Neural crest cell (in vitro differentiated cells): ENCODE measurements at regions not wholly inside any gene's neighbourhood (a gene's known extent, or its start where the extent isn't known, plus 50 kb on each side); places are given as distances from the start of the nearest gene placed in this dataset.

ENCODE experiments used
- DNase-seq: peaks from one replicate; pipeline ENCODE4 v3.0.0; 2021; ENCODE audit warnings: low read depth, mixed read lengths, low spot score
- H3K27ac Mint-ChIP-seq: one replicate; pipeline ENCODE4 v1.8.0; 2021; ENCODE audit warnings: mild to moderate bottlenecking, mixed read lengths; ENCODE audit not compliant: unreplicated experiment
- H3K27me3 Mint-ChIP-seq: 2 replicates; pipeline ENCODE4 v1.8.0; 2021; ENCODE audit warnings: low read depth, mild to moderate bottlenecking, mixed read lengths
- H3K36me3 Mint-ChIP-seq: 2 replicates; pipeline ENCODE4 v1.8.0; 2021; ENCODE audit warnings: low read depth, mild to moderate bottlenecking, mixed read lengths
- H3K4me1 Mint-ChIP-seq: 2 replicates; pipeline ENCODE4 v1.8.0; 2021; ENCODE audit warnings: mixed read lengths
- H3K4me3 Mint-ChIP-seq: one replicate; pipeline ENCODE4 v1.8.0; 2021; ENCODE audit warnings: mild to moderate bottlenecking, mixed read lengths
- H3K9me3 Mint-ChIP-seq: 2 replicates; pipeline ENCODE4 v1.8.0; 2021; ENCODE audit warnings: mixed read lengths
- TF ChIP-seq, protein P1 (sequence below): fragments of 200-600 bp; sonication (generic); conservative IDR thresholded peaks from 2 replicates; pipeline ENCODE4 v1.5.0; 2021; ENCODE audit warnings: antibody characterized with exemption, mild to moderate bottlenecking

DNA sequence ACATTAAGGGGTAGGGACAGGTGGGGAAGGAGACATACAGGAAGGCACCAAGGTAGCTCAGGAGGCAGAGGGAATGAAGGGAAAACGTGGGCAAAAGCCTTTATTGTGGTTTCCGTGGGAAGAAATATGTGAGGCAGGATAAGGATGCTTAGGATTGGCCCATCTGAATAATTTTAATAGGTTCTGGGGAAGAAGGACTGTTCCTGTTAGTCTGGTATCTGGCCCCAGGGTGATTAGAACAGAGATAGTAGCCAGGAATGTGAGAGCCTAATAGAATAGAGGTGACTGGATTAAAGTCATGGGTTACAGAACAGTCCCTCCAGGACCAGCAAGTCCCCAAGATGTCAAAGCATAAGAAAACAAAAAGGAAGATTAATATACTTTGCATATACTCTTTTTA lies 545.2 kb upstream of the CAMK1G start:
- H3K4me3 Mint-ChIP-seq: no peak overlapping the region
- H3K9me3 Mint-ChIP-seq: peaks cover 1% of the 10 kb centered on the region
- H3K27me3 Mint-ChIP-seq: no peaks in the 10 kb centered on the region
- no peak for DNase-seq
- H3K4me1 Mint-ChIP-seq: no peaks in the 10 kb centered on the region
- H3K36me3 Mint-ChIP-seq: no peaks in the 10 kb centered on the region
- TF ChIP-seq, protein P1, sequence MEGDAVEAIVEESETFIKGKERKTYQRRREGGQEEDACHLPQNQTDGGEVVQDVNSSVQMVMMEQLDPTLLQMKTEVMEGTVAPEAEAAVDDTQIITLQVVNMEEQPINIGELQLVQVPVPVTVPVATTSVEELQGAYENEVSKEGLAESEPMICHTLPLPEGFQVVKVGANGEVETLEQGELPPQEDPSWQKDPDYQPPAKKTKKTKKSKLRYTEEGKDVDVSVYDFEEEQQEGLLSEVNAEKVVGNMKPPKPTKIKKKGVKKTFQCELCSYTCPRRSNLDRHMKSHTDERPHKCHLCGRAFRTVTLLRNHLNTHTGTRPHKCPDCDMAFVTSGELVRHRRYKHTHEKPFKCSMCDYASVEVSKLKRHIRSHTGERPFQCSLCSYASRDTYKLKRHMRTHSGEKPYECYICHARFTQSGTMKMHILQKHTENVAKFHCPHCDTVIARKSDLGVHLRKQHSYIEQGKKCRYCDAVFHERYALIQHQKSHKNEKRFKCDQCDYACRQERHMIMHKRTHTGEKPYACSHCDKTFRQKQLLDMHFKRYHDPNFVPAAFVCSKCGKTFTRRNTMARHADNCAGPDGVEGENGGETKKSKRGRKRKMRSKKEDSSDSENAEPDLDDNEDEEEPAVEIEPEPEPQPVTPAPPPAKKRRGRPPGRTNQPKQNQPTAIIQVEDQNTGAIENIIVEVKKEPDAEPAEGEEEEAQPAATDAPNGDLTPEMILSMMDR: no peak
- H3K27ac Mint-ChIP-seq: no peak overlapping the region

- H3K27ac Mint-ChIP-seq: no peak overlapping the region
- peaks cover 2% of the 10 kb centered on the region for H3K9me3 Mint-ChIP-seq
- TF ChIP-seq, protein P1: no peak
These were observed 544.8 kb upstream of the CAMK1G start for GRCh38 chr1:209038735-209039134.

GRCh38 chr1:209040351-209040750 lies 543.2 kb upstream of the CAMK1G start:
- H3K36me3 Mint-ChIP-seq: no peaks in the 10 kb centered on the region
- peaks cover 2% of the 10 kb centered on the region for H3K9me3 Mint-ChIP-seq
- no peaks in the 10 kb centered on the region for H3K27me3 Mint-ChIP-seq
- no peak for DNase-seq
- TF ChIP-seq, protein P1: no peak
- no peak overlapping the region for H3K4me3 Mint-ChIP-seq
- no peak overlapping the region for H3K27ac Mint-ChIP-seq
- H3K4me1 Mint-ChIP-seq: no peaks in the 10 kb centered on the region

More at GRCh38 chr1:209038735-209039134, 544.8 kb upstream of the CAMK1G start:
- no peak for DNase-seq
- H3K36me3 Mint-ChIP-seq: no peaks in the 10 kb centered on the region
- no peaks in the 10 kb centered on the region for H3K4me1 Mint-ChIP-seq
- no peaks in the 10 kb centered on the region for H3K27me3 Mint-ChIP-seq
- H3K4me3 Mint-ChIP-seq: no peak overlapping the region

GRCh38 chr1:209041927-209042326 lies 541.6 kb upstream of the CAMK1G start:
- no peak overlapping the region for H3K27ac Mint-ChIP-seq
- H3K9me3 Mint-ChIP-seq: peaks cover 2% of the 10 kb centered on the region
- no peak overlapping the region for H3K4me3 Mint-ChIP-seq
- no peak for DNase-seq
- no peaks in the 10 kb centered on the region for H3K27me3 Mint-ChIP-seq
- no peaks in the 10 kb centered on the region for H3K36me3 Mint-ChIP-seq
- TF ChIP-seq, protein P1: no peak
- no peaks in the 10 kb centered on the region for H3K4me1 Mint-ChIP-seq

GRCh38 chr1:209042413-209042812 lies 541.1 kb upstream of the CAMK1G start:
- H3K27ac Mint-ChIP-seq: no peak overlapping the region
- DNase-seq: no peak
- TF ChIP-seq, protein P1: no peak
- H3K27me3 Mint-ChIP-seq: no peaks in the 10 kb centered on the region
- H3K36me3 Mint-ChIP-seq: no peaks in the 10 kb centered on the region
- no peaks in the 10 kb centered on the region for H3K4me1 Mint-ChIP-seq
- H3K4me3 Mint-ChIP-seq: no peak overlapping the region
- H3K9me3 Mint-ChIP-seq: peaks cover 2% of the 10 kb centered on the region
